Colonic mucosa (tissue), 4 donors: ENCODE measurements at regions not wholly inside any gene's neighbourhood (a gene's known extent, or its start where the extent isn't known, plus 50 kb on each side); places are given as distances from the start of the nearest gene placed in this dataset.

Experiments
- DNase-seq: peaks from one replicate; pipeline ENCODE4 v3.0.0-alpha.2; 2020
- H3K27ac ChIP-seq: fragments of 200-600 bp; one replicate; pipeline ENCODE4 v1.8.0; 2021
- H3K27me3 ChIP-seq: fragments of 200-600 bp; one replicate; pipeline ENCODE4 v1.8.0; 2021
- H3K36me3 ChIP-seq: fragments of 200-600 bp; one replicate; pipeline ENCODE4 v1.8.0; 2021
- H3K4me1 ChIP-seq: fragments of 200-600 bp; one replicate; pipeline ENCODE4 v1.8.0; 2021; ENCODE audit warnings: mild to moderate bottlenecking
- H3K4me3 ChIP-seq: fragments of 200-600 bp; one replicate; pipeline ENCODE4 v1.8.0; 2021
- H3K9ac ChIP-seq, 2 donors: one replicate each; pipeline ENCODE4 v1.7.0; 2013; ENCODE audit warnings: control low read depth in 2 of 2, low read depth in 2 of 2, low read length in 2 of 2
- H3K9me3 ChIP-seq: fragments of 200-600 bp; one replicate; pipeline ENCODE4 v1.8.0; 2021
- CTCF ChIP-seq: fragments of 200-600 bp; IDR thresholded peaks from one replicate; pipeline ENCODE4 v1.8.0; 2022; ENCODE audit warnings: antibody characterized with exemption, mild to moderate bottlenecking
- intact Hi-C: fragments of 100-400 bp; cut with DNase I; formaldehyde crosslinking; loops from one replicate; pipeline ENCODE4 v1.14.1; 2022
- donor health status: healthy.
- donor health status: DM: no; HTN: no; CAD: no.
- donor health status: DM: no; HTN: no; CAD: no.

- no peaks in the 10 kb centered on the region for H3K27me3 ChIP-seq
- H3K9me3 ChIP-seq = no peaks in the 10 kb centered on the region
- no peak overlapping the region for H3K27ac ChIP-seq
- H3K36me3 ChIP-seq = no peaks in the 10 kb centered on the region
- no peak for TF ChIP-seq CTCF
- DNase-seq = no peak
- no peaks in the 10 kb centered on the region for H3K4me1 ChIP-seq
- H3K9ac ChIP-seq = no peak overlapping the region
- intact Hi-C loops = no loop called here
- no peak overlapping the region for H3K4me3 ChIP-seq
These were observed 854.0 kb upstream of the CITED2 start for GRCh38 chr6:140228491-140228890.

DNA sequence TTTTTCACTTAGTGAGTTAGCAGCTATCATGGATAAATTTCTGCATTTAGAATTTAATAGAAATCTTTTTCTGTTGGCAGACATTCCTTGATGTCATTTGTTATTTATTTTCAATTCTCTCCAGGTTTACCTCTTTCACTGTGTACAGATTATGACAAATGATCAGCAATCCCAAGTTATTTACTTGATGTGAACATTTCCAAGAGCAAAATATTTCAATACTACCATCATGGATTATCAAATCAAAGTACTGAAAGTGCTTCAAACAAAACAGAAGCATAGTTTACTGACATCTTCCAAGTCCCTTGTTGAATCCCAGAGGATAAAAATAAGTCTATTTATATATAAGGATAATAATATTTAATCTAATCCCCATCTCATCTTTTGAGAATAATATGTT is 852.2 kb upstream of the CITED2 start:
- Histone ChIP-seq H3K9me3 (no peaks in the 10 kb centered on the region), H3K27ac (no peak overlapping the region), H3K4me1 (no peaks in the 10 kb centered on the region), H3K27me3 (no peaks in the 10 kb centered on the region), H3K36me3 (no peaks in the 10 kb centered on the region), H3K4me3 (no peak overlapping the region), H3K9ac (no peak overlapping the region)
- intact Hi-C loops = no loop called here
- TF ChIP-seq CTCF = no peak
- no peak for DNase-seq

DNA sequence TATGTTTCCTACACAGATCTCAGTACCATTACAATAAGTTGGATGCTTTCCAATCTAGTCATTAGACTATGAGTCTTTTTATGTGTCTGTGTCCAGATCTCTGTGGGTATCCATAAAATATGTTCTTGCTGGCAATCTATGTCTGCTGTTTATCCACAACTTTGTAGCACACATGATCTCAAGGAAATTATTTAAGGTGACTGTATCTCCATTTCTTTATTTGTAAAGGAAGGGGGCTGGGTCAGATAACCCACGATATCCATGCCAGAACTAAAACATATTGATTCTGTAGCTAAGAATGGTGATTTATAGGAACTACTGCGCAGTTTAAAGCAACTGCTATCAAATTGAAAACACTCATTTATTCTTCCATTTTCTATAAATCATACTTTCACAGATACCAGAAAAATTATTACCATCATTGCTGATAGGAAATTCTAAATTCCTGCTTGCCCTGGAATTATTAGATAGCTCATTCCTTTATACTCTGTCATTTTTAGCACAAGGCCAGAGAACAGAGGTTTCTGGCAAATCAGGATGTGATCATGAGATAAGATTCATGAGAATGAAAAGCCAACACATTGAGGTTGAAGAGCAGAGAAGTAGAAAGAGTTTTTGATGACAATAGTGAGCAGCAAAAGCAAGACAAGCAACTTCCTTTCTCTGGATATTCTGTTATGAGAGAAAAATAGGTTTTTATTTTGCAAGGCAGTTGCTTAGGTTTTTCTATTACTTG is 851.4 kb upstream of the CITED2 start:
- intact Hi-C loops = no loop called here
- Histone ChIP-seq H3K27ac (no peak overlapping the region), H3K9me3 (no peaks in the 10 kb centered on the region), H3K4me1 (no peaks in the 10 kb centered on the region), H3K9ac (no peak overlapping the region), H3K27me3 (no peaks in the 10 kb centered on the region), H3K36me3 (no peaks in the 10 kb centered on the region), H3K4me3 (no peak overlapping the region)
- no peak for DNase-seq
- no peak for TF ChIP-seq CTCF

- no peak for DNase-seq
- intact Hi-C loops = no loop called here
These were observed 842.8 kb upstream of the CITED2 start for GRCh38 chr6:140217283-140217682.

GRCh38 chr6:140209775-140210174 is 835.3 kb upstream of the CITED2 start:
- Histone ChIP-seq H3K9ac (no peak overlapping the region), H3K4me3 (no peak overlapping the region), H3K36me3 (no peaks in the 10 kb centered on the region), H3K27me3 (no peaks in the 10 kb centered on the region), H3K4me1 (no peaks in the 10 kb centered on the region), H3K27ac (no peak overlapping the region), H3K9me3 (no peaks in the 10 kb centered on the region)
- no peak for DNase-seq
- no peak for TF ChIP-seq CTCF
- intact Hi-C loops = no loop called here

More at GRCh38 chr6:140217283-140217682, 842.8 kb upstream of the CITED2 start:
- Histone ChIP-seq H3K27ac (no peak overlapping the region), H3K4me3 (no peak overlapping the region), H3K4me1 (no peaks in the 10 kb centered on the region), H3K9me3 (no peaks in the 10 kb centered on the region), H3K27me3 (no peaks in the 10 kb centered on the region), H3K36me3 (no peaks in the 10 kb centered on the region), H3K9ac (no peak overlapping the region)
- no peak for TF ChIP-seq CTCF
